Vagina (tissue), 2 donors: ENCODE measurements at regions not wholly inside any gene's neighbourhood (a gene's known extent, or its start where the extent isn't known, plus 50 kb on each side); places are given as distances from the start of the nearest gene placed in this dataset.

Source experiments
- DNase-seq, 2 donors: peaks; one replicate each; pipeline ENCODE4 v3.0.0-alpha.2; 2017; ENCODE audit errors: extremely low spot score in 2 of 2
- H3K27ac ChIP-seq: fragments of 200-600 bp; sonication (generic); one replicate; pipeline ENCODE4 v1.5.1; 2019
- H3K27me3 ChIP-seq: fragments of 200-600 bp; sonication (generic); one replicate; pipeline ENCODE4 v1.5.1; 2019
- H3K36me3 ChIP-seq, 2 donors: fragments of 200-600 bp; sonication (generic); one replicate each; pipeline ENCODE4 v1.5.1; 2017 to 2019
- H3K4me1 ChIP-seq: fragments of 200-600 bp; sonication (generic); one replicate; pipeline ENCODE4 v1.5.1; 2019
- H3K4me3 ChIP-seq, 2 donors: fragments of 200-600 bp; sonication (generic); 1 replicate in 1 of 2; 2 replicates in 1 of 2; pipeline ENCODE4 v1.5.1; 2016 to 2019
- H3K9me3 ChIP-seq: fragments of 200-600 bp; sonication (generic); one replicate; pipeline ENCODE4 v1.5.1; 2019
- CTCF ChIP-seq, 3 experiments: fragments of 450-650 bp in 2 of 3; fragments of 200-600 bp in 1 of 3; sonication (generic) in 1 of 3; IDR thresholded peaks; one replicate each; pipeline ENCODE4 v1.5.1; 2017 to 2019; ENCODE audit warnings: antibody characterized with exemption in 3 of 3, mild to moderate bottlenecking in 2 of 3, moderate library complexity in 2 of 3
- POLR2A ChIP-seq, 2 donors: fragments of 450-650 bp; IDR thresholded peaks; one replicate each; pipeline ENCODE4 v1.6.1; 2017; ENCODE audit warnings: antibody characterized with exemption in 2 of 2, mild to moderate bottlenecking in 2 of 2, moderate library complexity in 2 of 2
- POLR2AphosphoS5 ChIP-seq, 2 donors: sonication (generic); formaldehyde crosslinking; IDR thresholded peaks; one replicate each; pipeline ENCODE4 v1.9.0; 2017; ENCODE audit warnings: antibody characterized with exemption in 2 of 2, mild to moderate bottlenecking in 2 of 2, low read depth in 1 of 2; ENCODE audit not compliant: insufficient read depth in 1 of 2
- intact Hi-C: fragments of 100-400 bp; cut with DNase I; formaldehyde crosslinking; loops from one replicate; pipeline ENCODE4 v1.15.1; 2023

GRCh38 chr3:81040107-81040506 is 721.3 kb downstream of the GBE1 start:
- intact Hi-C loops = no loop called here
- DNase-seq = no peak
- Histone ChIP-seq H3K4me3 (no peak overlapping the region), H3K27ac (no peak overlapping the region), H3K9me3 (no peaks in the 10 kb centered on the region), H3K27me3 (no peaks in the 10 kb centered on the region), H3K4me1 (no peaks in the 10 kb centered on the region), H3K36me3 (no peaks in the 10 kb centered on the region)
- no peak for TF ChIP-seq POLR2AphosphoS5 (IDR thresholded peaks at IDR 0.05; ENCODE audit: insufficient read depth in 1 of 2, low read depth in 1 of 2)
- TF ChIP-seq POLR2A (IDR thresholded peaks at IDR 0.05) = no peak
- no peak for TF ChIP-seq CTCF (IDR thresholded peaks at IDR 0.05)

- Histone ChIP-seq H3K36me3 (no peaks in the 10 kb centered on the region), H3K27me3 (no peaks in the 10 kb centered on the region), H3K27ac (no peak overlapping the region), H3K4me3 (no peak overlapping the region), H3K9me3 (no peaks in the 10 kb centered on the region), H3K4me1 (no peaks in the 10 kb centered on the region)
- TF ChIP-seq POLR2A (IDR thresholded peaks at IDR 0.05) (no peak), CTCF (IDR thresholded peaks at IDR 0.05) (no peak)
- DNase-seq = no peak
- intact Hi-C loops = no loop called here
These were observed 727.8 kb downstream of the GBE1 start for GRCh38 chr3:81033684-81034083.

GRCh38 chr3:81033185-81033584 is 728.3 kb downstream of the GBE1 start:
- Histone ChIP-seq H3K9me3 (no peaks in the 10 kb centered on the region), H3K36me3 (no peaks in the 10 kb centered on the region), H3K4me1 (no peaks in the 10 kb centered on the region), H3K27me3 (no peaks in the 10 kb centered on the region), H3K27ac (no peak overlapping the region), H3K4me3 (no peak overlapping the region)
- no peak for DNase-seq
- TF ChIP-seq POLR2A (IDR thresholded peaks at IDR 0.05) (no peak), POLR2AphosphoS5 (IDR thresholded peaks at IDR 0.05; ENCODE audit: insufficient read depth in 1 of 2, low read depth in 1 of 2) (no peak), CTCF (IDR thresholded peaks at IDR 0.05) (no peak)
- intact Hi-C loops = no loop called here

- H3K4me3 ChIP-seq = no peak overlapping the region
- H3K36me3 ChIP-seq = no peaks in the 10 kb centered on the region
- no peak overlapping the region for H3K27ac ChIP-seq
- DNase-seq = no peak
- H3K9me3 ChIP-seq = no peaks in the 10 kb centered on the region
- intact Hi-C loops = no loop called here
- H3K4me1 ChIP-seq = no peaks in the 10 kb centered on the region
- no peaks in the 10 kb centered on the region for H3K27me3 ChIP-seq
- TF ChIP-seq POLR2AphosphoS5 (IDR thresholded peaks at IDR 0.05; ENCODE audit: insufficient read depth in 1 of 2, low read depth in 1 of 2) (no peak), POLR2A (IDR thresholded peaks at IDR 0.05) (no peak), CTCF (IDR thresholded peaks at IDR 0.05) (no peak)
These were observed 731.6 kb downstream of the GBE1 start for GRCh38 chr3:81029861-81030260.

GRCh38 chr3:81027344-81027743 is 734.1 kb downstream of the GBE1 start:
- no peaks in the 10 kb centered on the region for H3K9me3 ChIP-seq
- no peak overlapping the region for H3K4me3 ChIP-seq
- no peak for TF ChIP-seq CTCF (IDR thresholded peaks at IDR 0.05)
- no peak for TF ChIP-seq POLR2AphosphoS5 (IDR thresholded peaks at IDR 0.05; ENCODE audit: insufficient read depth in 1 of 2, low read depth in 1 of 2)
- TF ChIP-seq POLR2A (IDR thresholded peaks at IDR 0.05) = no peak
- H3K4me1 ChIP-seq = no peaks in the 10 kb centered on the region
- intact Hi-C loops = no loop called here
- no peaks in the 10 kb centered on the region for H3K27me3 ChIP-seq
- no peak for DNase-seq
- no peak overlapping the region for H3K27ac ChIP-seq
- no peaks in the 10 kb centered on the region for H3K36me3 ChIP-seq
